ENCODE measurements at regions not wholly inside any gene's neighbourhood (a gene's known extent, or its start where the extent isn't known, plus 50 kb on each side); places are given as distances from the start of the nearest gene placed in this dataset.

DNA sequence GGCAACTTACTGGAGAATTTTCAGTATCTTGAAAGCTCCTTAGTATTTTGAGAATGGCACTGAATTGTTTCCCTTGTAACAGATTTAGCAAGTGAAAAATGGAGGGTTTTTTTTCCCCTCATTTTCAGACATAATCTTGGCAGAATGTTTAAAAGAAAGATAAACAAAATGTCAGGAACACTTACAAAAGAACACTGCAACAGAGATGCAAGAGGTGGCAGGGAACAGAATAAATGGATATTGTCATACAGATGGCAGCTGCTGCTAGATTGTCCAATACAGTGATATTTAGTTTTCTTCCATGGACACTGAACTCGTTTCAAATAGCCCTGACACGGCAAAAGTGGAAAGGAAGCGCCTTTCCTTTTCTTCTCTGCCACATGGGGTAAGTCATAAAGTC, 76.9 kb upstream of the ZNF608 start:
- TF ChIP-seq, protein P1, sequence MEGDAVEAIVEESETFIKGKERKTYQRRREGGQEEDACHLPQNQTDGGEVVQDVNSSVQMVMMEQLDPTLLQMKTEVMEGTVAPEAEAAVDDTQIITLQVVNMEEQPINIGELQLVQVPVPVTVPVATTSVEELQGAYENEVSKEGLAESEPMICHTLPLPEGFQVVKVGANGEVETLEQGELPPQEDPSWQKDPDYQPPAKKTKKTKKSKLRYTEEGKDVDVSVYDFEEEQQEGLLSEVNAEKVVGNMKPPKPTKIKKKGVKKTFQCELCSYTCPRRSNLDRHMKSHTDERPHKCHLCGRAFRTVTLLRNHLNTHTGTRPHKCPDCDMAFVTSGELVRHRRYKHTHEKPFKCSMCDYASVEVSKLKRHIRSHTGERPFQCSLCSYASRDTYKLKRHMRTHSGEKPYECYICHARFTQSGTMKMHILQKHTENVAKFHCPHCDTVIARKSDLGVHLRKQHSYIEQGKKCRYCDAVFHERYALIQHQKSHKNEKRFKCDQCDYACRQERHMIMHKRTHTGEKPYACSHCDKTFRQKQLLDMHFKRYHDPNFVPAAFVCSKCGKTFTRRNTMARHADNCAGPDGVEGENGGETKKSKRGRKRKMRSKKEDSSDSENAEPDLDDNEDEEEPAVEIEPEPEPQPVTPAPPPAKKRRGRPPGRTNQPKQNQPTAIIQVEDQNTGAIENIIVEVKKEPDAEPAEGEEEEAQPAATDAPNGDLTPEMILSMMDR (IDR thresholded peaks at IDR 0.05) = no peak
- TF ChIP-seq POLR2A (IDR thresholded peaks at IDR 0.05) = no peak
